HFFc6 (cell line): ENCODE measurements at regions not wholly inside any gene's neighbourhood (a gene's known extent, or its start where the extent isn't known, plus 50 kb on each side); places are given as distances from the start of the nearest gene placed in this dataset.

Experiments used
- DNase-seq: peaks from one replicate; pipeline ENCODE4 v3.0.0-alpha.2; 2018
- H3K27ac Mint-ChIP-seq: 2 replicates; pipeline ENCODE4 v1.8.0; 2020; ENCODE audit warnings: mild to moderate bottlenecking, mixed read lengths
- H3K27me3 Mint-ChIP-seq: 2 replicates; pipeline ENCODE4 v1.8.0; 2021; ENCODE audit warnings: mild to moderate bottlenecking, moderate library complexity, mixed read lengths; ENCODE audit not compliant: insufficient read depth
- H3K36me3 Mint-ChIP-seq: 2 replicates; pipeline ENCODE4 v1.8.0; 2021; ENCODE audit warnings: low read depth, mixed read lengths
- H3K4me1 Mint-ChIP-seq: 2 replicates; pipeline ENCODE4 v1.8.0; 2020; ENCODE audit warnings: low read depth, mixed read lengths
- H3K4me3 Mint-ChIP-seq: 2 replicates; pipeline ENCODE4 v1.8.0; 2020; ENCODE audit warnings: mild to moderate bottlenecking, moderate library complexity, mixed read lengths
- H3K9me3 Mint-ChIP-seq: 2 replicates; pipeline ENCODE4 v1.8.0; 2020; ENCODE audit warnings: mild to moderate bottlenecking, mixed read lengths
- CTCF ChIP-seq: fragments of 200-600 bp; sonication (generic); IDR thresholded peaks from 2 replicates; pipeline ENCODE4 v1.5.0; 2021; ENCODE audit warnings: antibody characterized with exemption, mild to moderate bottlenecking

- Mint-ChIP-seq H3K9me3 (no peaks in the 10 kb centered on the region), H3K4me3 (no peak overlapping the region), H3K27ac (no peak overlapping the region), H3K27me3 (no peaks in the 10 kb centered on the region), H3K4me1 (no peaks in the 10 kb centered on the region), H3K36me3 (no peaks in the 10 kb centered on the region)
- DNase-seq: no peak
- TF ChIP-seq CTCF: no peak
These were observed 382.3 kb upstream of the MAF start for GRCh38 chr16:79982862-79983261.

- H3K27me3 Mint-ChIP-seq: no peaks in the 10 kb centered on the region
- no peaks in the 10 kb centered on the region for H3K4me1 Mint-ChIP-seq
- H3K27ac Mint-ChIP-seq: no peak overlapping the region
- no peak overlapping the region for H3K4me3 Mint-ChIP-seq
- no peaks in the 10 kb centered on the region for H3K36me3 Mint-ChIP-seq
- H3K9me3 Mint-ChIP-seq: no peaks in the 10 kb centered on the region
- DNase-seq: no peak
- TF ChIP-seq CTCF: no peak
These were observed 381.8 kb upstream of the MAF start for GRCh38 chr16:79982361-79982760.

- H3K4me1 Mint-ChIP-seq: no peaks in the 10 kb centered on the region
- H3K27me3 Mint-ChIP-seq: no peaks in the 10 kb centered on the region
- no peak overlapping the region for H3K4me3 Mint-ChIP-seq
- no peaks in the 10 kb centered on the region for H3K36me3 Mint-ChIP-seq
- H3K27ac Mint-ChIP-seq: no peak overlapping the region
- H3K9me3 Mint-ChIP-seq: no peaks in the 10 kb centered on the region
- TF ChIP-seq CTCF: no peak
- DNase-seq: no peak
These were observed 381.3 kb upstream of the MAF start for GRCh38 chr16:79981814-79982213.

- no peaks in the 10 kb centered on the region; the same call in 1 of the 2 replicates for H3K27me3 Mint-ChIP-seq
- no peak for DNase-seq
- H3K4me1 Mint-ChIP-seq: no peaks in the 10 kb centered on the region
- no peak for TF ChIP-seq CTCF
- H3K4me3 Mint-ChIP-seq: no peak overlapping the region
- H3K9me3 Mint-ChIP-seq: no peaks in the 10 kb centered on the region
- no peaks in the 10 kb centered on the region for H3K36me3 Mint-ChIP-seq
- no peak overlapping the region for H3K27ac Mint-ChIP-seq
These were observed 380.3 kb upstream of the MAF start for GRCh38 chr16:79980650-79981521.

GRCh38 chr16:79977940-79978836, 377.7 kb upstream of the MAF start:
- no peaks in the 10 kb centered on the region; the same call in 1 of the 2 replicates for H3K27me3 Mint-ChIP-seq
- H3K4me1 Mint-ChIP-seq: no peaks in the 10 kb centered on the region
- no peak for TF ChIP-seq CTCF
- H3K27ac Mint-ChIP-seq: no peak overlapping the region
- H3K36me3 Mint-ChIP-seq: no peaks in the 10 kb centered on the region
- H3K9me3 Mint-ChIP-seq: no peaks in the 10 kb centered on the region
- no peak overlapping the region for H3K4me3 Mint-ChIP-seq
- DNase-seq: no peak
